Kidney (tissue), 13 donors: ENCODE measurements at regions not wholly inside any gene's neighbourhood (a gene's known extent, or its start where the extent isn't known, plus 50 kb on each side); places are given as distances from the start of the nearest gene placed in this dataset.

Experiments
- DNase-seq, 5 donors: peaks; one replicate each; pipeline ENCODE4 v3.0.0-alpha.2; 2013 to 2020
- FAIRE-seq: peaks from 2 replicates; lab custom pipeline; 2012; peaks lifted over from hg19 to GRCh38; lab: Jason Lieb, UNC
- H3K27ac ChIP-seq, 2 donors: one replicate each; pipeline ENCODE4 v1.7.0; 2013; ENCODE audit warnings: low read depth in 2 of 2, low read length in 2 of 2, inconsistent platforms in 1 of 2
- H3K27me3 ChIP-seq: one replicate; pipeline ENCODE4 v1.7.1; 2013; ENCODE audit warnings: low read length, inconsistent platforms; ENCODE audit not compliant: control insufficient read depth, insufficient read depth
- H3K36me3 ChIP-seq, 3 donors: one replicate each; pipeline versions ENCODE4 v1.7.0 to v1.7.1; 2013; ENCODE audit warnings: low read length in 3 of 3, control low read depth in 1 of 3, inconsistent platforms in 1 of 3; ENCODE audit not compliant: insufficient read depth in 3 of 3, control insufficient read depth in 2 of 3
- H3K4me1 ChIP-seq, 3 donors: one replicate each; pipeline versions ENCODE4 v1.7.0 to v1.7.1; 2013; ENCODE audit warnings: low read length in 3 of 3, inconsistent platforms in 1 of 3, low read depth in 1 of 3; ENCODE audit not compliant: control insufficient read depth in 2 of 3, insufficient read depth in 2 of 3
- H3K4me3 ChIP-seq, 3 donors: one replicate each; pipeline versions ENCODE4 v1.7.0 to v1.8.1; 2013; ENCODE audit warnings: low read length in 3 of 3, control low read depth in 1 of 3, inconsistent platforms in 1 of 3
- H3K9ac ChIP-seq, 3 donors: one replicate each; pipeline versions ENCODE4 v1.7.0 to v1.7.1; 2013; ENCODE audit warnings: low read length in 3 of 3, control low read depth in 1 of 3, inconsistent platforms in 1 of 3
- H3K9me3 ChIP-seq, 3 donors: one replicate each; pipeline versions ENCODE4 v1.7.0 to v1.7.1; 2013; ENCODE audit warnings: low read length in 3 of 3, control low read depth in 1 of 3, inconsistent platforms in 1 of 3; ENCODE audit not compliant: control insufficient read depth in 2 of 3, insufficient read depth in 1 of 3
- CTCF ChIP-seq: IDR thresholded peaks from 3 replicates; pipeline ENCODE4 v1.5.1; 2012; ENCODE audit warnings: mild to moderate bottlenecking, moderate library complexity, borderline replicate concordance; ENCODE audit not compliant: insufficient read depth; ENCODE audit errors: extremely low read depth
- intact Hi-C: fragments of 100-400 bp; cut with DNase I; formaldehyde crosslinking; loops from one replicate; pipeline ENCODE4 v1.11.1; 2022
- donor health status: control.
- donor health status: control.
- donor health status: control.
- donor health status: control.
- donor health status: control.
- donor health status: DM: yes; HTN: yes; CAD: no.
- donor health status: Normal renal cell carcinoma (clear cell type).

- peaks cover 3% of the 10 kb centered on the region for H3K27me3 ChIP-seq
- no peak overlapping the region for H3K27ac ChIP-seq
- no peak overlapping the region for H3K9ac ChIP-seq
- DNase-seq: peak in 1 of 5 donors; percentile 43
- H3K4me3 ChIP-seq: no peak overlapping the region
- intact Hi-C loops: no loop called here
- TF ChIP-seq CTCF: no peak
- no peaks in the 10 kb centered on the region for H3K4me1 ChIP-seq
- H3K36me3 ChIP-seq: no peaks in the 10 kb centered on the region
- no peaks in the 10 kb centered on the region for H3K9me3 ChIP-seq
- no peak for FAIRE-seq
These were observed 95.4 kb upstream of the DIO3 start for GRCh38 chr14:101465795-101466448.

- DNase-seq (peak in 1 of 5 donors; percentile 26), FAIRE-seq (no peak)
- no peak for TF ChIP-seq CTCF
- Histone ChIP-seq H3K9me3 (no peaks in the 10 kb centered on the region), H3K27ac (no peak overlapping the region), H3K27me3 (no peaks in the 10 kb centered on the region), H3K36me3 (no peaks in the 10 kb centered on the region), H3K4me1 (no peaks in the 10 kb centered on the region), H3K4me3 (no peak overlapping the region), H3K9ac (no peak overlapping the region)
- intact Hi-C loops: no loop called here
These were observed 94.7 kb upstream of the DIO3 start for GRCh38 chr14:101466456-101467180.

- FAIRE-seq (no peak), DNase-seq (peak in 1 of 5 donors; percentile 34)
- intact Hi-C loops: no loop called here
- Histone ChIP-seq H3K27ac (no peak overlapping the region), H3K9me3 (no peaks in the 10 kb centered on the region), H3K9ac (no peak overlapping the region), H3K4me3 (no peak overlapping the region), H3K4me1 (no peaks in the 10 kb centered on the region), H3K36me3 (no peaks in the 10 kb centered on the region), H3K27me3 (no peaks in the 10 kb centered on the region)
- no peak for TF ChIP-seq CTCF
These were observed 93.9 kb upstream of the DIO3 start for GRCh38 chr14:101467181-101467926.
